AG09319 (cell line): ENCODE measurements at regions not wholly inside any gene's neighbourhood (a gene's known extent, or its start where the extent isn't known, plus 50 kb on each side); places are given as distances from the start of the nearest gene placed in this dataset.

Source experiments
- DNase-seq: peaks from one replicate; pipeline ENCODE4 v3.0.0-alpha.2; 2010; ENCODE audit warnings: low read depth; ENCODE audit errors: extremely low read depth
- TF ChIP-seq, protein P1 (sequence below): IDR thresholded peaks from 2 replicates; pipeline ENCODE4 v1.5.1; 2011; ENCODE audit warnings: low read depth, mild to moderate bottlenecking, inconsistent platforms, low read length, moderate library complexity

- TF ChIP-seq, protein P1, sequence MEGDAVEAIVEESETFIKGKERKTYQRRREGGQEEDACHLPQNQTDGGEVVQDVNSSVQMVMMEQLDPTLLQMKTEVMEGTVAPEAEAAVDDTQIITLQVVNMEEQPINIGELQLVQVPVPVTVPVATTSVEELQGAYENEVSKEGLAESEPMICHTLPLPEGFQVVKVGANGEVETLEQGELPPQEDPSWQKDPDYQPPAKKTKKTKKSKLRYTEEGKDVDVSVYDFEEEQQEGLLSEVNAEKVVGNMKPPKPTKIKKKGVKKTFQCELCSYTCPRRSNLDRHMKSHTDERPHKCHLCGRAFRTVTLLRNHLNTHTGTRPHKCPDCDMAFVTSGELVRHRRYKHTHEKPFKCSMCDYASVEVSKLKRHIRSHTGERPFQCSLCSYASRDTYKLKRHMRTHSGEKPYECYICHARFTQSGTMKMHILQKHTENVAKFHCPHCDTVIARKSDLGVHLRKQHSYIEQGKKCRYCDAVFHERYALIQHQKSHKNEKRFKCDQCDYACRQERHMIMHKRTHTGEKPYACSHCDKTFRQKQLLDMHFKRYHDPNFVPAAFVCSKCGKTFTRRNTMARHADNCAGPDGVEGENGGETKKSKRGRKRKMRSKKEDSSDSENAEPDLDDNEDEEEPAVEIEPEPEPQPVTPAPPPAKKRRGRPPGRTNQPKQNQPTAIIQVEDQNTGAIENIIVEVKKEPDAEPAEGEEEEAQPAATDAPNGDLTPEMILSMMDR, result no peak
- DNase-seq, result no peak
These were observed 329.3 kb upstream of the NR5A2 start for GRCh38 chr1:199698222-199698621.

- DNase-seq, result no peak
- TF ChIP-seq, protein P1, result no peak
These were observed 327.0 kb upstream of the NR5A2 start for GRCh38 chr1:199700551-199700950.

DNA sequence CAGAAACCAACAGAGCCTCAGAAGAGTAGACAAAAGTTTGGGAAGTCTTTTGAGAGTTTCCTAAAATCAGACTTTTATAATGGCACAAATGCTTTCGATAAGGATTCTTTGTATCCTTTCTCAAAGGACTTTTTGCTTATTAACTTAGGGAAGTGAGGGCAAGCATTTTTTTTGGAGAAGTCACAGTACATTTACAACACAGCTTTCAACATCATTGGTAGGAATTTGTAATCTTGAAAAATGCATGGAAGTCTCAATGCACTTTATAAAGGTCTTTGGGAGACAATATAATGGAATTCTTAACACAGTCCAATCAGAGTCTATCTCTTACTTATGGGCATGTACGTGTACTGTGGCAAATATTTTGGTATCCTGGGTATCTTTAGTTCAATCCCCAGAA is 325.8 kb upstream of the NR5A2 start:
- no peak for DNase-seq
- TF ChIP-seq, protein P1, result no peak

- TF ChIP-seq, protein P1, result no peak
- no peak for DNase-seq
These were observed 323.3 kb upstream of the NR5A2 start for GRCh38 chr1:199704231-199704630.

DNA sequence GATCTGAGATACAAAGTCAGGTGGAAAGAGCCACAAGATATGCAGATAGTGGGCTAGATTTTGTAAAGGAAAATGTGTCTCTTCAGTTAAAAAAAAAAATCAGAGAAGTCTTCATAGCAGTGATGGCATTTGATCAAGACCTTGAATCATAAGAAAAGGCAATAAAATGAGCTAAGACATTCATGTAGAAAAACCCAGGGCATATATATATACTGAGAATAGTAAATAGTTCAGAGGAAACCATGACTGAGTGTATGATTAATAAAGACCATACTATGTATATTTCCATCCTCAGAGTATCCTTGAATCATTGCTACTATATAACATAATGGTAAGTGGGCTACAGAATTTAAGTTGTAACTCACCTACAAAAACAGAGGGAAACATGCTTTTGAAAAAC is 321.7 kb upstream of the NR5A2 start:
- no peak for DNase-seq
- TF ChIP-seq, protein P1, result no peak

DNA sequence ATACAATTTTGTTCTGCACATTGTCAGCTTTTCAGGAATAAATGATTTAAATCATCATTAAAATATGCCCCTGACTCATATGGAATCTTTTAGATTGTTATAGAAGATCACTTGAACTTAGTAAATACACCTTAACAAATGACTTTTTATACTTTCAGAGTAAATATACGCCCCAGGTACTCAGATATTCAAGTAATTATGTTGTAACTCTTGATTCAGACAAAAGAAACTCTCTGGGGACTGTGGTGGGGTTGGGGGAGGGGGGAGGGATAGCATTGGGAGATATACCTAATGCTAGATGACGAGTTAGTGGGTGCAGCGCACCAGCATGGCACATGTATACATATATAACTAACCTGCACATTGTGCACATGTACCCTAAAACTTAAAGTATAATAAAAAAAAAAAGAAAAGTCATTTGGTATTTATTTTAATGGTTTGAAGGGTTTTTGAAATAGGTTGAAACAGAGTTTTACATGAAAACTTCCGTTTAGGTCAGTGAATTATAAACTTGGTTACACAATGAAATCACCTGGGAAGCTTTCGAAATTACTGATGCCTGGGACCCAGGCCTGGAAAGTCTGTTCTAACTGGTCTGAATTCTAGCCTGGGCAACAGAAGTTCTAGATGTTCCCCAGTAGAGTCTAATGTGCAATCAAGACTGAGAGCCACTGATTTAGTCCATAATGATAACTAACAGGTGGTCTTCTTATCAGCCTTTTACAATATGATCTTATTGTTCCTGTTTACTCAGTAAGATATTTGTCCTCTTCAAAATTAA is 320.5 kb upstream of the NR5A2 start:
- TF ChIP-seq, protein P1, result no peak
- DNase-seq, result no peak

GRCh38 chr1:199710974-199711373 is 316.5 kb upstream of the NR5A2 start:
- TF ChIP-seq, protein P1, result no peak
- DNase-seq, result no peak
